H1 (cell line): ENCODE measurements at regions not wholly inside any gene's neighbourhood (a gene's known extent, or its start where the extent isn't known, plus 50 kb on each side); places are given as distances from the start of the nearest gene placed in this dataset.

Experiments
- ASH2L ChIP-seq: fragments of 200-600, 300-600 bp; sonication (generic); IDR thresholded peaks from one replicate; pipeline ENCODE4 v1.7.1; 2017; ENCODE audit warnings: low read length
- BACH1 ChIP-seq: IDR thresholded peaks from 2 replicates; pipeline ENCODE4 v1.6.1; 2012; ENCODE audit warnings: low read length, improper control_type of control experiment
- CBX8 ChIP-seq: fragments of 300-800, 300-1000 bp; sonication (generic); IDR thresholded peaks from 2 replicates; pipeline ENCODE4 v1.7.1; 2016; ENCODE audit warnings: low read depth, low read length, borderline replicate concordance
- CTBP2 ChIP-seq: IDR thresholded peaks from 2 replicates; pipeline ENCODE4 v1.7.0; 2011; ENCODE audit warnings: borderline replicate concordance, mild to moderate bottlenecking, moderate library complexity, mixed read lengths, low read length; ENCODE audit not compliant: insufficient read depth, insufficient read length
- KDM5A ChIP-seq: fragments of 200-600 bp; IDR thresholded peaks from 2 replicates; pipeline ENCODE4 v1.7.1; 2012; ENCODE audit warnings: mild to moderate bottlenecking, low read length, inconsistent platforms, mixed read lengths
- PHF8 ChIP-seq: fragments of 200-600 bp; sonication (generic); conservative IDR thresholded peaks from 2 replicates; pipeline ENCODE4 v1.7.1; 2012; ENCODE audit warnings: low read depth, mild to moderate bottlenecking, inconsistent platforms, low read length, moderate library complexity
- SAP30 ChIP-seq: fragments of 300-600 bp; sonication (generic); IDR thresholded peaks from 2 replicates; pipeline ENCODE4 v1.7.1; 2012; ENCODE audit warnings: low read length, moderate library complexity, mild to moderate bottlenecking, inconsistent platforms; ENCODE audit not compliant: insufficient read depth, insufficient replicate concordance
- SIRT6 ChIP-seq: IDR thresholded peaks from one replicate; pipeline ENCODE4 v1.7.1; 2012; ENCODE audit warnings: low read length, inconsistent platforms
- TCF12 ChIP-seq: IDR thresholded peaks from 2 replicates; pipeline ENCODE4 v1.6.1; 2011; ENCODE audit warnings: low read depth, mild to moderate bottlenecking, low read length
- YY1 ChIP-seq: IDR thresholded peaks from 2 replicates; pipeline ENCODE4 v1.6.1; 2011; ENCODE audit warnings: low read depth, mild to moderate bottlenecking, low read length
- TF ChIP-seq, protein P1 (sequence below): fragments of 300-600 bp; sonication (generic); IDR thresholded peaks from 2 replicates; pipeline ENCODE4 v1.7.1; 2012; ENCODE audit warnings: low read length, moderate library complexity, mild to moderate bottlenecking, inconsistent platforms; ENCODE audit not compliant: insufficient replicate concordance

DNA sequence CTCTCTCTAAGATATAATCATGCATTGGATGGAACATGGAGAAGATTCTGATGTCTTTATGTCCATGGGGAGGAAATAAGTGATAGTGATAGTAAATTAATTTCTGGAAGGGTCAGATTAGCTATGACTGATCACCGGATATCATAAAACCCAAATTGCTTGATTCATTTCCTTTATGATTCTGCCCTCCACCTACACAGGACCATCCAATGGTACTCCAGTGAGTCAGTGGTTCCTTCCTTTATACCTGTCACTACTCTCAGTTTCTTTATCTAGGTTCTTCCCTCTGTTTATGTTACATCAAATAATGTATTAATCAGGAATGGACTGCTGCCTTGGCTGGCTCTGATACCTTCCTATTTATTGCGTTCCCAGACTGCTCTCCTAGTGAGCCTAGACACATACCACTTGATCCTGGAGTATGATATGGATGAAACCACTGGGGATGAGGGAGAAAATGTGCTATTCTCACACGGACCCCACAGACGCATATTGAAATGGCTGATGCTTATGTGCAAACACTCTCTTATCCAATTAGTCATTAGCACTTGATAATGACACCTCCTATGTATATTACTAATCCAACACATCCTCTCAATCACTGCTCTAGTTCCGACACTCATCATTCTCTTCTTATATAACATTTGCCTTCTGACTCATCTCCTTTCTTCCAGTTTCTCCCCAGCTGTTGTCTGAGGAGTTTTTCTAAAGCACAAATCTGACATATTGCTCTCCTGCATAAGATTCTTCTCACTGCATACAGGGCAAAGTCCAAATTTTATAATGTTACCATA lies 315.6 kb downstream of the INSIG2 start (continued):
- TF ChIP-seq, protein P1, sequence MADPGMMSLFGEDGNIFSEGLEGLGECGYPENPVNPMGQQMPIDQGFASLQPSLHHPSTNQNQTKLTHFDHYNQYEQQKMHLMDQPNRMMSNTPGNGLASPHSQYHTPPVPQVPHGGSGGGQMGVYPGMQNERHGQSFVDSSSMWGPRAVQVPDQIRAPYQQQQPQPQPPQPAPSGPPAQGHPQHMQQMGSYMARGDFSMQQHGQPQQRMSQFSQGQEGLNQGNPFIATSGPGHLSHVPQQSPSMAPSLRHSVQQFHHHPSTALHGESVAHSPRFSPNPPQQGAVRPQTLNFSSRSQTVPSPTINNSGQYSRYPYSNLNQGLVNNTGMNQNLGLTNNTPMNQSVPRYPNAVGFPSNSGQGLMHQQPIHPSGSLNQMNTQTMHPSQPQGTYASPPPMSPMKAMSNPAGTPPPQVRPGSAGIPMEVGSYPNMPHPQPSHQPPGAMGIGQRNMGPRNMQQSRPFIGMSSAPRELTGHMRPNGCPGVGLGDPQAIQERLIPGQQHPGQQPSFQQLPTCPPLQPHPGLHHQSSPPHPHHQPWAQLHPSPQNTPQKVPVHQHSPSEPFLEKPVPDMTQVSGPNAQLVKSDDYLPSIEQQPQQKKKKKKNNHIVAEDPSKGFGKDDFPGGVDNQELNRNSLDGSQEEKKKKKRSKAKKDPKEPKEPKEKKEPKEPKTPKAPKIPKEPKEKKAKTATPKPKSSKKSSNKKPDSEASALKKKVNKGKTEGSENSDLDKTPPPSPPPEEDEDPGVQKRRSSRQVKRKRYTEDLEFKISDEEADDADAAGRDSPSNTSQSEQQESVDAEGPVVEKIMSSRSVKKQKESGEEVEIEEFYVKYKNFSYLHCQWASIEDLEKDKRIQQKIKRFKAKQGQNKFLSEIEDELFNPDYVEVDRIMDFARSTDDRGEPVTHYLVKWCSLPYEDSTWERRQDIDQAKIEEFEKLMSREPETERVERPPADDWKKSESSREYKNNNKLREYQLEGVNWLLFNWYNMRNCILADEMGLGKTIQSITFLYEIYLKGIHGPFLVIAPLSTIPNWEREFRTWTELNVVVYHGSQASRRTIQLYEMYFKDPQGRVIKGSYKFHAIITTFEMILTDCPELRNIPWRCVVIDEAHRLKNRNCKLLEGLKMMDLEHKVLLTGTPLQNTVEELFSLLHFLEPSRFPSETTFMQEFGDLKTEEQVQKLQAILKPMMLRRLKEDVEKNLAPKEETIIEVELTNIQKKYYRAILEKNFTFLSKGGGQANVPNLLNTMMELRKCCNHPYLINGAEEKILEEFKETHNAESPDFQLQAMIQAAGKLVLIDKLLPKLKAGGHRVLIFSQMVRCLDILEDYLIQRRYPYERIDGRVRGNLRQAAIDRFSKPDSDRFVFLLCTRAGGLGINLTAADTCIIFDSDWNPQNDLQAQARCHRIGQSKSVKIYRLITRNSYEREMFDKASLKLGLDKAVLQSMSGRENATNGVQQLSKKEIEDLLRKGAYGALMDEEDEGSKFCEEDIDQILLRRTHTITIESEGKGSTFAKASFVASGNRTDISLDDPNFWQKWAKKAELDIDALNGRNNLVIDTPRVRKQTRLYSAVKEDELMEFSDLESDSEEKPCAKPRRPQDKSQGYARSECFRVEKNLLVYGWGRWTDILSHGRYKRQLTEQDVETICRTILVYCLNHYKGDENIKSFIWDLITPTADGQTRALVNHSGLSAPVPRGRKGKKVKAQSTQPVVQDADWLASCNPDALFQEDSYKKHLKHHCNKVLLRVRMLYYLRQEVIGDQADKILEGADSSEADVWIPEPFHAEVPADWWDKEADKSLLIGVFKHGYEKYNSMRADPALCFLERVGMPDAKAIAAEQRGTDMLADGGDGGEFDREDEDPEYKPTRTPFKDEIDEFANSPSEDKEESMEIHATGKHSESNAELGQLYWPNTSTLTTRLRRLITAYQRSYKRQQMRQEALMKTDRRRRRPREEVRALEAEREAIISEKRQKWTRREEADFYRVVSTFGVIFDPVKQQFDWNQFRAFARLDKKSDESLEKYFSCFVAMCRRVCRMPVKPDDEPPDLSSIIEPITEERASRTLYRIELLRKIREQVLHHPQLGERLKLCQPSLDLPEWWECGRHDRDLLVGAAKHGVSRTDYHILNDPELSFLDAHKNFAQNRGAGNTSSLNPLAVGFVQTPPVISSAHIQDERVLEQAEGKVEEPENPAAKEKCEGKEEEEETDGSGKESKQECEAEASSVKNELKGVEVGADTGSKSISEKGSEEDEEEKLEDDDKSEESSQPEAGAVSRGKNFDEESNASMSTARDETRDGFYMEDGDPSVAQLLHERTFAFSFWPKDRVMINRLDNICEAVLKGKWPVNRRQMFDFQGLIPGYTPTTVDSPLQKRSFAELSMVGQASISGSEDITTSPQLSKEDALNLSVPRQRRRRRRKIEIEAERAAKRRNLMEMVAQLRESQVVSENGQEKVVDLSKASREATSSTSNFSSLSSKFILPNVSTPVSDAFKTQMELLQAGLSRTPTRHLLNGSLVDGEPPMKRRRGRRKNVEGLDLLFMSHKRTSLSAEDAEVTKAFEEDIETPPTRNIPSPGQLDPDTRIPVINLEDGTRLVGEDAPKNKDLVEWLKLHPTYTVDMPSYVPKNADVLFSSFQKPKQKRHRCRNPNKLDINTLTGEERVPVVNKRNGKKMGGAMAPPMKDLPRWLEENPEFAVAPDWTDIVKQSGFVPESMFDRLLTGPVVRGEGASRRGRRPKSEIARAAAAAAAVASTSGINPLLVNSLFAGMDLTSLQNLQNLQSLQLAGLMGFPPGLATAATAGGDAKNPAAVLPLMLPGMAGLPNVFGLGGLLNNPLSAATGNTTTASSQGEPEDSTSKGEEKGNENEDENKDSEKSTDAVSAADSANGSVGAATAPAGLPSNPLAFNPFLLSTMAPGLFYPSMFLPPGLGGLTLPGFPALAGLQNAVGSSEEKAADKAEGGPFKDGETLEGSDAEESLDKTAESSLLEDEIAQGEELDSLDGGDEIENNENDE = no peak
- TF ChIP-seq YY1 = no peak
- TF ChIP-seq ASH2L = no peak
- TF ChIP-seq TCF12 = no peak
- no peak for TF ChIP-seq SIRT6
- TF ChIP-seq CBX8 = no peak
- no peak for TF ChIP-seq SAP30
- TF ChIP-seq PHF8 = no peak
- no peak for TF ChIP-seq CTBP2
- no peak for TF ChIP-seq KDM5A
- TF ChIP-seq BACH1 = no peak
